ENCODE measurements at regions not wholly inside any gene's neighbourhood (a gene's known extent, or its start where the extent isn't known, plus 50 kb on each side); places are given as distances from the start of the nearest gene placed in this dataset.
"Not testable (repeated sequence)": the region's sequence is repeated elsewhere in the genome, so short reads cannot be mapped to it uniquely, and the experiment has no call there.

- DNase-seq (ENCODE audit: extremely low spot score in 2 of 2): no peak
- TF ChIP-seq CTCF (IDR thresholded peaks at IDR 0.05) (no peak), POLR2AphosphoS5 (IDR thresholded peaks at IDR 0.05; ENCODE audit: insufficient read depth in 1 of 2, low read depth in 1 of 2) (no peak), POLR2A (IDR thresholded peaks at IDR 0.05) (no peak)
Measured at GRCh38 chr3:194054961-194055360, 81.0 kb upstream of the HES1 start.

DNA sequence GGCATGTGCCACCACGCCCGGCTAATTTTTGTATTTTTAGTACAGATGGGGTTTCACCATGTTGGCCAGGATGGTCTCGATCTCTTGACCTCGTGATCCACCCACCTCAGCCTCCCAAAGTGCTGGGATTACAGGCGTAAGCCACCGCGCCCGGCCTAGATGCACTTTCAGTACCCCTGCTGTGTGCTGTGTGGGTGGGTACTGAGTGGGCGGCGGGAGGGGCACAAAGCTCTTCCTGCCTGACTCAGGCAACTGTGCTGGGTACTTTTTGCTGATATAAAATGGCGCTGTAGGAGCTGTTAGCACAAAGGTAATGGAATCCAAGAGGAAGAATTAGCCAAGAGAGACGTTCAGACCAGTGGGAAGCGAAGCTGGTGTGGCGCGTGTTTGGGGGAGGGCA, 79.6 kb upstream of the HES1 start:
- H3K4me1 ChIP-seq: peaks cover 14% of the 10 kb centered on the region
- DNase-seq (ENCODE audit: extremely low spot score in 2 of 2); H3K4me3 ChIP-seq; H3K27me3 ChIP-seq; H3K36me3 ChIP-seq; H3K27ac ChIP-seq; H3K9me3 ChIP-seq; intact Hi-C loops (cut with DNase I): not testable (repeated sequence)

More at GRCh38 chr3:194054961-194055360, 81.0 kb upstream of the HES1 start:
- Histone ChIP-seq H3K27me3 (no peaks in the 10 kb centered on the region), H3K4me1 (peaks cover 14% of the 10 kb centered on the region), H3K9me3 (peaks cover 7% of the 10 kb centered on the region), H3K4me3 (no peak overlapping the region), H3K27ac (no peak overlapping the region), H3K36me3 (no peaks in the 10 kb centered on the region)
- intact Hi-C loops (cut with DNase I): no loop called here

- no peaks in the 10 kb centered on the region for H3K9me3 ChIP-seq
- no peak for TF ChIP-seq CTCF (IDR thresholded peaks at IDR 0.05)
- TF ChIP-seq POLR2AphosphoS5 (IDR thresholded peaks at IDR 0.05; ENCODE audit: insufficient read depth in 1 of 2, low read depth in 1 of 2): no peak
- TF ChIP-seq POLR2A (IDR thresholded peaks at IDR 0.05): no peak
- H3K4me3 ChIP-seq: no peak overlapping the region
- no peak for DNase-seq (ENCODE audit: extremely low spot score in 2 of 2)
- no peaks in the 10 kb centered on the region for H3K36me3 ChIP-seq
- no peaks in the 10 kb centered on the region for H3K27me3 ChIP-seq
- intact Hi-C loops (cut with DNase I): no loop called here
- peaks cover 14% of the 10 kb centered on the region for H3K4me1 ChIP-seq
- no peak overlapping the region for H3K27ac ChIP-seq
Measured at GRCh38 chr3:194056731-194057415, 79.1 kb upstream of the HES1 start.

- DNase-seq (ENCODE audit: extremely low spot score in 2 of 2): no peak
- Histone ChIP-seq H3K9me3 (no peaks in the 10 kb centered on the region), H3K36me3 (no peaks in the 10 kb centered on the region), H3K27me3 (no peaks in the 10 kb centered on the region), H3K4me1 (peaks cover 14% of the 10 kb centered on the region), H3K27ac (no peak overlapping the region), H3K4me3 (peak overlapping the region; percentile 31 to 40)
- intact Hi-C loops (cut with DNase I): no loop called here
- TF ChIP-seq CTCF (IDR thresholded peaks at IDR 0.05): no peak
- TF ChIP-seq POLR2A (IDR thresholded peaks at IDR 0.05): no peak
- no peak for TF ChIP-seq POLR2AphosphoS5 (IDR thresholded peaks at IDR 0.05; ENCODE audit: insufficient read depth in 1 of 2, low read depth in 1 of 2)
Measured at GRCh38 chr3:194057570-194058188, 78.3 kb upstream of the HES1 start.

DNA sequence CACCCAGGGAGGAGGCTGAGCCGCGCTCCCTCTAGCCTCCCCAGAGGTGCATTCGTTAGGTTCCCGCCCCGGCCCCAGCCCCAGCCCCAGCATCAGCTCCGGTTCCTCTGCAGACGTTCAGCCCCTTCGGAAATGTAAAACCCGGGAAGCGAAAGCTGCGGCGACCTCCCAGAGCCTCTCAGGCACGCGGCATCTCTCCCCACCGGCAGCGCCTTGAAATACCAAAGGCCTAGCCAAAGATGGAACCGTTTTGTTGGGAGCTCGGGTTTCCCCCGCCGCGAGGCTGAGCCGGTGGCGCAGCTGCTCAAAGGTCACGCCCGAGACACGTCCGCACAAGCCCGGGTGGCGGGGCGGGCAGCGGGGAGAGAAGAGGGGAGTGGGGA, 77.8 kb upstream of the HES1 start:
- no peak for TF ChIP-seq POLR2AphosphoS5 (IDR thresholded peaks at IDR 0.05; ENCODE audit: insufficient read depth in 1 of 2, low read depth in 1 of 2)
- TF ChIP-seq CTCF (IDR thresholded peaks at IDR 0.05): no peak
- no peak for TF ChIP-seq POLR2A (IDR thresholded peaks at IDR 0.05)
- H3K4me3 ChIP-seq: peak overlapping the region; percentile 31 to 40
- no peaks in the 10 kb centered on the region for H3K9me3 ChIP-seq
- no peak overlapping the region for H3K27ac ChIP-seq
- intact Hi-C loops (cut with DNase I): no loop called here
- peaks cover 14% of the 10 kb centered on the region for H3K4me1 ChIP-seq
- DNase-seq (ENCODE audit: extremely low spot score in 2 of 2): no peak
- H3K27me3 ChIP-seq: no peaks in the 10 kb centered on the region
- no peaks in the 10 kb centered on the region for H3K36me3 ChIP-seq
